ENCODE measurements at regions not wholly inside any gene's neighbourhood (a gene's known extent, or its start where the extent isn't known, plus 50 kb on each side); places are given as distances from the start of the nearest gene placed in this dataset.

DNA sequence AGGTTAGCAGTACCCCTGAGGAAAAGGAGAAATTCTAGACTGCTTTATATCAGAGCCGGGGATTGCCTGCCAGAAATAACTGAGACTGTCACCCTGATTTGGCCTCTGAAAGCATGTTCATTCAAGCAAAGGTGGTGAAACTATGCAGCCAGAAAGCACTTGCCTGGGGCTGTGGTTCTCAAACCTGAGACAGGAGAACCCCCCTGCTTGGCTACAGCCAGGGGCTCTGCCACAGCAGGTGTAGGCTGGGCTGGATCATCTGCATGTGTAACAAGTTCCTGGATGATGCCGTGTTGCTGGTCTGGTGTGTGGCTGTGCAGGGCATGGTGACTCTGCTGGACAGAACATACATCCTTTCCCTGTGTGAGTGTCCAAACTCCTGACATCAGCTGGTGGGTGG is 157.8 kb downstream of the NXNL2 start:
- DNase-seq (ENCODE audit: low read depth) = no peak

DNA sequence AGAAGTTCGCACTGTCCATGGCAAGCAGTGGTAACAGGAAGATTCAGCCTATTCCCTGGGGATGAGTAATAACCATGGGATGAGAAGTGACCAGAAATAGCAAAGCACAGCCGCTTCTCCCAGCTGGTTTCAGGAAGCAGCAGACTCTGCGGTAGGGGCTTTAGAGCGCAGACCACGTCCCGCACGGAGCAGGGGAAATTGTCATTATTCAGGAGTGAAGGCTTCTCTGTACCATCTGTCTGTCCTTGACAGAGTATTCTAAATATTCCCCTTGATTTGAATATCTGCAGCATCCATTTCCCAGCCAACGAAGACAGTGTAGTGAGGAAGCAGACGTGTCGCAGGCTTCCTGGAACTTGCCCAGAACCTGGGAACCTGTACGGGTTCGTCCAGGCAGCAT is 159.6 kb downstream of the NXNL2 start:
- peak; percentile 24 for DNase-seq (ENCODE audit: low read depth)

DNA sequence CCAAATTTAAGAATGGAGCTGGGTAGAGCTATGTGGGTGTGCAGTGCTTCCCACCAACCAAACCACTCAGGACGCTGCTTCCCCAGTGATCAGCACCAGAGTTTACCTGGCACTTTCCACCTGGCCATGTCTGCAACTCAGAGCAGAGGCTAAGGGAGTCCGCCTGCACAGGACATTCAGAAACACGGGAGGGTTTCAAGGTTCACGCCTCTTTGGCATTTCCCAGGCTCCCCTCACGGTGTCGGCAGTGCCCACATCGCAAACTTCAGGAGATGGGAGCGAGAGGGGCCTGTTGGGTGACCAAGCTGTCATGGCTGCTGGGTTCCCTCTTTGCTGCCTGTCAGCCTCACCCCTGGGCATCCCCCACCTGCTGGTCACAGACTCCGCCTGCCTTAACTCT is 161.5 kb downstream of the NXNL2 start:
- no peak for DNase-seq (ENCODE audit: low read depth)

DNA sequence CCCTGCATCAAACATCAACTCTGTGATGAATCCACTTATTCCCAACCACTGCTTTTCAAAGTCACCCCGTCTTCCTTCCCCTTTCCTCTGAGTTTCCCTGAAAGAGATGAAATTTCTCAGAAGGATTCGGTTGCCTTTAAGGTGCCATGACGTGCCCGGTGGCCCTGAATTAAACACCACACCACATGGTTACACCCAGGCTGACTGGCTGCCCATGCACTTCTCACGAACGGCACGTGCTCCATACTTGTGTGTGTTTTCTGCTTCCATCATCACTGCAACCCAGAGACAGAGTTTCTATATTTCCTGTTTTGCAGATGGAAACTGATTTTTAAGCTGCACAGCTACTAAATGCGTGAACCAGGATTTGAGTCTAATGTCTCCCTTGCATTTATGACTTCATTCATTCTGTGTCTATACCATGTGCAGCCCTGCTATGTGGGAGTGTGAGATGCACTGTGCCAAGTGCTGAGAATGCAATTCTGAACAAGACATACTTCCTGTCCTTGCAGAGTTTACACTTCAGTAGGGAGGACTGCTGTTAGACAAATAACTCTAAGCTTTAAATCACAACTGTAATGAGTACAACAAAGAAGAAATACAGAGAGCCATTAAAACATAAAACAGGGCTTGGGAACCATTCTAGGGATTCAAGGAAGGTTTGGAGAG is 162.9 kb downstream of the NXNL2 start:
- no peak for DNase-seq (ENCODE audit: low read depth)

DNA sequence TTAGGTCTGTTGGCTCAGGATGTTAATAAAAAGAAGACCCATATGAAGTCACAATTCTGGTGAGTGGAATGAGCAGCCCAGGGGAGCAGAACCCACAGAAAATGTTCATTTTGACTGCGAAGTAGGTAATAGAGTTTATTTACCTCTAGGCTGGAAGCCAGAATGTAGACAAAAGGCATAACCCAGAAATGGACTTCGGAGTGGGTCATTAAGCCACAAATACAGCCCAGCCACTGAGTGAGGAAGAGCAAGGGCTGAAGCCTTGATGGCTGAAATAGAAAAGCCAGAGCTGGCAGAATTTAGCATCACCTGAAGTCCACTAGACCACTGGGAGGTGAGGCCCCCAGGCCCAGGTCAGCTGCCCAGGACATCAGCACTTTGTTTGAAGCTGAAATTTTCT is 168.0 kb downstream of the NXNL2 start:
- no peak for DNase-seq (ENCODE audit: low read depth)

DNA sequence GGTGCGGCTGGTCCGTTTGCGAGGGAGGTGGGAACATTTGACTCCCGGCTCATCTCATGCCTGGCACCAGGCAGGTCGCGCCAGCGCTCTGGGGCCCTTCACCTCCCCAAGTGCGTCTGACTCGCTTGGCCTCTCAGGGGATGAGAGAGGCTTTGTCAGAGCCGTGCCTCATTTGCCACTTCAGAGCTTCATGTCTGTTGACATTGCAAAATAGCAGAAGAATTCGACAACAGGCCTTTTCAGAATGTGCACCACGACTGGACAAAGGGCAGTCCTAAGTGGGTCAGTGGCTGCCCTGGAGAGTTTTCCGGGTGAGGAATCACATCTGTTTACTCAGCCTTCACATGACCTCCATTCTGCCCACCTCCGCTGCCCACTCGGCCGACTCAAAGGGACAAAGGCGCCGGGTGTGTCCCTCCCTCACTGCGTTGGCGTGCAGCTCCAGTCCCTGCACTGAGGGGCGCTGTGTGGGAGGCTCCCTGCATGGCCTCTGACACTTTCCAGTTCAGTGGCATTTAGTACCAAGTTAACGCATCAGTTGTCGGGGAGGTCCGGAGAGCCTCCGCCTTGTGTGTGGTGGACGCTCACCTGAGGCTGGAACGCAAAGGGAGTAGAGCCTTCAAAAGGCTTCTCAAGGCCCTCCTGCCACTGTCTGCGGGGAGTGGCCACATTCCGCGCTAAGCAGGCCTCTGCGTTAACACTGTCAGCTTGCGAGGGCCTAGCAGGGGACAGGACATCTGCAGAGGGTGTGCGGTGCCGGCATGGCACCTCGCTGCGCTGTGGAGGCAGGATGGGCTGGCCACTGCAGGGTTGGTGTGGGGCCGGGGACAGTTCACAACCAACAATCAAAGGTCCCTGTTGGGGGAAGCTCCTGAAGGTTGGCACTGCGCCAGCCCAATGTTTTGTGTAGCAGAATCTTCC is 171.5 kb downstream of the NXNL2 start:
- no peak for DNase-seq (ENCODE audit: low read depth)

DNA sequence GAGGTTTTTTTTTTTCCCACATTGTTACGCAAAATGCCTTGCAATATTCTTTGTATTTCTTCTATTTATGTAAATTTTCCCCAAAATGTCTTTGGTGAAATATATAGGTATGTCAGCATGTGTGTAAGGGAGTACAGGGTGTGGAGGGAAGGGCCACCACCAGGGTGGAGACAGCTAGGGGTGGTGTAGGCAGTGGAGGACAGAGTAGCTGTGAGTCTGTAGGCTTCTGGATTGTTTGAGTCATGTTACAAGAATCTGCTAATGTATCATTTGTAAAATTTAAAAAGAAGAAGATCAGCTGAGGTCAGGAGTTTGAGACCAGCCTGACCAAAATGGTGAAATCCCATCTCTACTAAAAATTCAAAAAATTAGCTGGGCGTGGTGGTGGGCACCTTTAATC is 175.5 kb downstream of the NXNL2 start:
- DNase-seq (ENCODE audit: low read depth) = no peak

DNA sequence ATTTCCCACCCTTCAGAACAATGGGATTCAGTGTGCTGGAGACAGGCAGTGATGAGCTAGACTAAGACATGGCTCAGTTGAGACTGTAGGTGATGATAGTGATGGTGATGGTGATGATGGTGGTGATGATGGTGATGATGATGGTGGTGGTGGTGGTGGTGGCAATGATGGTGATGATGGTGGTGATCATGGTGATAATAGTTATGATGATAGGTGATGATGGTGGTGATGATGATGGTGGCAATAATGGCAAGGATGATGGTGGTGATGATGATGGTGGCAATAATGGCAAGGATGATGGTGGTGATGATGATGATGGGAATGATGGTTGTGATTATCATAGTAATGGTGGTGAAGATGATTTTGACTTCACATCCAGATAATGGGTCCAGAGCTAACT is 176.7 kb downstream of the NXNL2 start:
- no peak for DNase-seq (ENCODE audit: low read depth)

DNA sequence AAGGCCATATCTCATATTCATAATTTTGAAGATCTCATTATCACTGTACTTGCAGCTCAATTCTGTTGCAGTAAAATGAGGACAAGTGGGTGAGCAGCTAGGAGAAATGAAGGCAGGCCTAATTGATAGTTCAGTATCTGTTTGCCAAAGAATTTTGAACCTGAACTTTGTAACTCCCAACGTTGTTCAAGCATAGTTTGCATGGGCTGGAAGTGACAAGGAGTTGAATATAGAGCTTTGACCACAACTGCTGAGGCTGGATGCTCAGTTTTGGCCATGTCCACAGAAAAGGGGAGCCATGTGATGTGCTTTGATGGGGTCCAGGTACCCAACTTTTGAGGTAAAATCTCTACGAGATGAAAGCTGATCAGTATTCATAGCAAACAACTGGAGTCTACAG is 177.5 kb downstream of the NXNL2 start:
- no peak for DNase-seq (ENCODE audit: low read depth)

DNA sequence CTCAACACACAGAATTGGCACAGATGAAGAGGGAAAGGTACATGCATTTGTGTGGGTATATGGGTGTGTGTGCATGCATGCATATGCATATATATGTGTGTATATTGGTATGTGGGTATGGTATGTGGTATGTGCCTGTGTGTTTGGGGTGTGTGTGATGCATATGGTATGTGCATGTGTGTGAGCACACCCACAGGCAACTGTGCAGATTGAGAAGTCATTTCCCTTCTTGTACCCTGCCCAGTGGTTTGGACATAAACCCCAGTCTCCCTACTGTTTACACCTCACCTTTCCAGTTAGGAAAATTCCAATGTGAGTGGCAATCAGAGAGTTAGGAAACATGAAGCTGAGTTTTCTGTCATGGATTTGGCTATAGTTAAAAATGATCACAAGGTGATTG is 178.0 kb downstream of the NXNL2 start:
- DNase-seq (ENCODE audit: low read depth) = no peak

DNA sequence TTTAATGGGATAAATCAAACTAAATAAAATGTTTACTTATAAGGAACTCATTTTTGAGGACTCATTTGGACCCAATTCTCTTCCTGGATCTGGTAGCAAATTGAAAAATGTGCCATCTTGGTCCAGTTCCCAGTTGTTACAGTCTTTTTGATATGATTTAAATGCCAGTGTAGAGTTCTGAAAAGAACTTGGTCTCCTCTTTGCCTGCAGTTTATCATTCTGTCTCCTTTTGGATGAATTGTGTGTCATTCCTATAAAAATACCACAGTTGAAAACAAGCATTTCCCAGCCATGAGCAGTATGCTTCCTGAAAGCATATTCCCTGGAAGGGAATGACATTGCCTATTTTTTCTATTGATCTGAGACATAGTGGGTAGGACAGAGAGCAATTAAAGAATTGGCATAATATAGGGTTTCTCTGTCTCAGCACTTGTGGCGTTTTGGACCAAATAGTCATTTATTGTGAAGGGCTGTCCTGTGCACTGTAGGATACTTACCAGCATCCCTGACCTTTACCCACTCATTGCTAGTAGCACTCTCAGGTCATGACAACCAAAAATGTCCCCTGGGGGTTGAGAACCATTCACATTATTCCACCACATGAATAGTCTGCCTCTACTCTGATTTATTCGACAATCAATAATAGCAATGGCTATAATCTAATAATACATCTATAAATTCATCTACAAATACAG is 181.8 kb downstream of the NXNL2 start:
- no peak for DNase-seq (ENCODE audit: low read depth)

DNA sequence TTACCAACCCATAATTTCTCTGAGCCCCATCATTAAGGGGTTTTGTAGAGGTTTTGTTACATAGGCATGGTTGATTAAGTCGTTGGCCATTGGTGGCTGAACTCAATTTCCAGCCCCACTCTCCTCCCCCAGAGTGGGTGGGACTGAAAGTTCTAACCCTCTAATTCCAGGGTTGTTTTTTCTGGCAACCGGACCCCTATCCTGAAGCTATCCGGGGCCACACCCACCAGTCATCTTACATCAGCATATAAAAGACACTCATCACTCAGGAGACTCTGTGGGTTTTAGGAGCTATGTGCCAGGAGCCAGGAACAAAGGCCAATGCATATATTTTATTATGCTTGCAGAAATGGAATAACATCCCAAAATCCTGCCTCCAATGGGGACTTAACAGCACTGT is 186.0 kb downstream of the NXNL2 start:
- peak; percentile 56 for DNase-seq (ENCODE audit: low read depth)

DNA sequence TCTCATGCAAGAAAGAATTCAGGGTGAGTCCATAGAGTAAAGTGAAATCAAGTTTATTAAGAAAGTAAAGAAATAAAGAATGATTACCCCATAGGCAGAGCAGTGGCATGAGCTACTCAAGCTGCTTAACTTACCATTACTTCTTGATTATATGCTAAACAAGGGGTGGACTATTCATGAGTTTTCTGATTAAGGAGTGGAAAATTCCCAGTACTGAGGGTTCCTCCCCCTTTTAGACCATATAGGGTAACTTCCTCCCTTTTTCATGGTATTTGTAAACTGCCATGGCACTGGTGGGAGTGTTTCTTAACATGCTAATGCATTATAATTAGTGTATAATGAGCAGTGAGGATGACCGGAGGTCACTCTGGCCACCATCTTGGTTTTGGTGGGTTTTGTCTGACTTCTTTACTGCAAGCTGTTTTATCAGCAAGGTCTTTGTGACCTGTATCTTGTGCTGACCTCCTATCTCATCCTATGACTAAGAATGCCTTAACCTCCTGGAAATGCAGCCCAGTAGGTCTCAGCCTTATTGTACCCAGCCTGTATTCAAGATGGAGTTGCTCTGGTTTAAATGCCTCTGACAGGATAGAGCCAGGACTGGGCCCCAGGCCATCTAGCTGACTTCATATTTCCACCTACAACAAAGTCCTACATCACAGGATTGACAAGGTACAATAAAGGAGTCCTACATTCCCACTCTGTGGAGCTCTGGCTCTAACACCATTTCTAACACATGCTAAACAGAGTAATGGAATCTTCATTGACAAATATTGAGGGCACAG is 186.7 kb downstream of the NXNL2 start:
- no peak for DNase-seq (ENCODE audit: low read depth)

DNA sequence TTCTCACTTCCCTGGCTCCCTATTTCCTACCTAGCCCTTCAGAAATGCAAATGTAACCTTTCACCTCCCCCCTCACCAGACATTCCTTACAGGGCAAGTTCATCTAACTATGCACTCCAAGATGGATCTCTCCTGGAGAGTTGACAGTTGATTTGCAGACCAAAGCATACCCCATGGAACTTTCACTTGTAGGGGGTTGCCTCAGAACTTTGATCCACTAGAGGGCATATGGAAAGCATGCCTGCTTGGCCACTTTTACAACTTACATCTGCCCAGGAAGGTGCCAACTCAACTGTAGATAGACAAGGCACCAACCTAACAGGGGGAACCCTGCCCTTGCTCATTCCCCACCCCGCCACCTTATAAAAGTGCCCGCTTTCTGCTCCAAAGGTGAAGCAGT is 187.8 kb downstream of the NXNL2 start:
- DNase-seq (ENCODE audit: low read depth) = peak; percentile 48

DNA sequence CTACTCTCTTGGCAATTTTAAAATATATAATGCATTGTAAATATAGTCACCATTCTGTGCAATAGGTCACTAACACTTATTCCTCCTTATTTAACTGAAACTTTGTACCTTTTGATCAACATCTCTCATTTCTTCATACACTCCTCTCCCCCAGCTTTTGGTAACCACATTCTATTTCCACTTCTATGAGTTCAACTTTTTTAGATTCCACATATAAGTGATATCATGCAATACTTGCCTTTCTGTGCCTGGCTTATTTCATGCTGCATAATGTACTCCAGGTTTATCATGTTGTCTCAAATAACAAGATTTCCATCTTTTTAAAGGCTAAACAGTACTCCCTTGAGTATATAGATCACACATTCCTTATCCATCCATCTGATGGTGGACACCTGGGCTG is 188.8 kb downstream of the NXNL2 start:
- no peak for DNase-seq (ENCODE audit: low read depth)

DNA sequence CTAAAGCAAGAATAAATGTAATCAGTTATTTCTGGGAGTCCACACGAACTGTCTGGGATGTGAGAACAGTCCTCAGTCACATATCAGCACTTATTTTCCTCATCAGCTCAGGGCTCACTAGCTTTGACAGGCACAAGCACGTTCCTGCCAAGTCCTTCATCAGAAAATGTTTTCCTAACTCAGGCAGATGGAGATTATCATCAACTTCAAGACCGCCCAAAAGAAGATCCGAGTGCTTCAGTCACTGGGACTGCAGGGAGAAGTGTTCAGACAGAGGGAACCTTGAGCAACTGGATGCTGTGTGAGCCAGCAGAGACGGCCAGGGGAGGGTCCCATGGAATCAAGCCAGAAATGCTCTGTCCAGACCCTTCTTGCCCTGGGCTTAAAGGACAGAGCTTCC is 189.4 kb downstream of the NXNL2 start:
- DNase-seq (ENCODE audit: low read depth) = no peak

DNA sequence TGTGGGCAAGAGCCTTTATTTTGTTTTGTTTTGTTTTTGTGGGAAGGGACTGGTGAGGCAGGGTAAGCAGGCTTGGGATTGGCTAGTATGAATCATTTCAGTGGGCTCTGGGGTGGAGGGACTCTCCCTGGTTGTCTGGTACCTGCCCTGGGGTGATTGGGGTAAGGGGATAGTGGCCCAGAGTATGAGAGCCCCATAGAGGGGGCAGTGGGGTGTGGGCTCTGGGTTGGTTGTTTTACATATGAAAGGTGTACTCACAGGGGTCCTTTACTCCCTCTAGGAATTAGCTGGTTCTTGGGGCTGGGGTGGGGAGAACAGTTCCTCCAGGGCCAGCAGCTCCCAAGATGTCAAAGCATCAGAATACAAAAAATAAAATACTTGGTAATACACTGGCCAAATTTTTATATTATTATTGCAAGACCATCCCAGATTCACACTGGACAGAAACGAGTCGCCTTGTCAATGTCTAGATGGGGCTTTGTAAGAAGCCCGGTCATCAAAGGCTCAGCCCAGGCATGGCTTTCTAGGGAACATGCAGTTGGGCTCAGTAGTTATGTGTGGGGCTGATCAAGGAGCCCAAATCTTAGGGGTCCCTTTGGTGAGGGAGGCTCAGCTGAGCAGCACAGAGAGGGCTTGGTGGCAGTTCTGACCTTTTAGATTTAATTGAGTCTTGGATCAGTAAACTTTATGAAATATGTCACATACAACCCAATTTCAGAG is 190.5 kb downstream of the NXNL2 start:
- no peak for DNase-seq (ENCODE audit: low read depth)

DNA sequence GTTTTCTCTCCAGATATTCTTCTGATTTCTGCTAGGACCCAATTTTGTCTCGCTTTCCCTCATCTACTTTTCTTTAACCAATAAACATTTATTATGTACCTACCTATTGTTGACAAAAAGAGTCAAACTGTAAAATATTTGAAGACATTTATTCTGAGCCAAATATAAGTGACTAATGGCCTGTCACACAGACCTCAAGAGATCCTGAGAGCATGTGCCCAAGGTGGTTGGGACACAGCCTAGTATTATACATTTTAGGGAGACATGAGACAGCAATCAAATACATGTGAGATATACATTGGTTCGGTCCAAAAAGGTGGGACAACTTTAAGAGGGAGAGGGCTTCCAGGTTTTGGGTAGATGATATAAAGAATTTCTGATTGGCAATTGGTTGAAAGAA is 191.8 kb downstream of the NXNL2 start:
- no peak for DNase-seq (ENCODE audit: low read depth)

DNA sequence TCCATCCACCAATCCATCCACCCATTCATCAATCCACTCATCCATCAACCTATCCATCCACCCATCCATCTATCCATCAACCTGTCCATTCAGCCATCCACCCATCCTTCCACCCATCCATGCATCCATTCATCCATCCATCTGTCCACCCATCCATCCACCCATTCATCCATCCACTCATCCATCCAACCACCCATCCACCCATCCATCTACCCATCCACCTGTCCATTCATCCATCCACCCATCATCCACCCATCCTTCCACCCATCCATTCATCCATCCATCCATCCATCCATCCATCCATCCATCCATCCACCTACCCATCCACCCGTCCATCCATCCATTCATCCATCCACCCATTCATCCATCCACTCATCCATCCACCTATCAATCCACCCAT is 195.8 kb downstream of the NXNL2 start:
- DNase-seq (ENCODE audit: low read depth) = no peak

DNA sequence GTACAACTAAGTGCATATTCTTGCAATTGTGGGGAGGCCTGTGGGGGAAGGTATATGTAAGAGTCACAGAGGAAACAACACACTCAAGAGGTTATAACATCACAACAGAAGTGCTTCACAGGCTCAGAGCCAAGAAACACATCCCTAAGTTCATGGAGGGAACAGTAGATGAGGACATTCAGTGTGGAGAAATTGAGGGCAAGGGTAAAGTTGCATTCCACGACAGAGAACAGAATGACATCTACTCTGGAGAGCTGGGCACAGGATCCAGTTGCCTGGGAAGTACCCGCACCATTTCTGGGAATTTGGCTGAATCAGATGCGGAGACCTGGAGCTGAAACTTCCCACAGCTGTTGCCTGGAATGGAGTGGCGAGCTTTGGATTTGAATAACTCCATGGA is 197.2 kb downstream of the NXNL2 start:
- DNase-seq (ENCODE audit: low read depth) = peak; percentile 88

DNA sequence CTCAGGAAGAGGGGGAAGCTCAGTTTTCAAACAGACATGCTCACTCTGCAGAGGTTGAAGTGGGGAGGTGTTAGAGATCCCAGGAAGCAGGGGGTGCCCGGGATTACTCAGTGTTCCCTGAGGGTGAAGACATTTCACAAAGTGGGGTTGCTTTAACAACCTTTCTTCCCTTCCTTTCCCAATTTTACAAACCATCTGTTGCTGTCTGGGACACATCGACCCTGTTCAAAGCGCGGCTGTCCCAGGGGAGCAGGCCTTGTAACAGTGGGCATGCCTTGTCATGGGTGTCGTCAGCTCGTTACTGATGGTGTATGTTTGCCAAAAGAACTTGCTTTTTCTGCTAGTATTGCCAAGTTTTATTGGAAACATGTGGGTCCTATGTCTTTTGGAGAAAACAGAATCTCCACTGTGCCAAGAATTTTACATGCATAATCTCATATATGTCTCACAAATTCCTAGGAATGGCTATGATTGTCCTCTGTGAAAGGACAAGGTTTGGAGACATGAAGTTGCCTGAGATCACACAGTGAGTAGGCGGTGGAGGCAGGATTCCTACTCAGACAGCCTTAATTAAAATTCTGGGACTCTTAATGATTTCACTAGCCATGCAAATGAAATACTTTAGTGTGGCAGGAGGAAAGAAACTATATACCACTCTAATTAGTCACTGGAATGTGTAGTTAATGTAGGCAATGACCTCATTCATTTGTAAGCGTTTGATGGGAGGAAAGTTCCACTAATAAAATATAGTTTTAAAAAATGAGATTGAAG is 198.9 kb downstream of the NXNL2 start:
- DNase-seq (ENCODE audit: low read depth) = peak; percentile 60
